Keratinocyte (primary cell): ENCODE measurements at regions not wholly inside any gene's neighbourhood (a gene's known extent, or its start where the extent isn't known, plus 50 kb on each side); places are given as distances from the start of the nearest gene placed in this dataset.

ENCODE experiments used
- DNase-seq: peaks from one replicate; pipeline ENCODE4 v3.0.0-alpha.2; 2011; ENCODE audit warnings: low read depth, missing footprints, low spot score
- FAIRE-seq: peaks from 2 replicates; lab custom pipeline; 2011; peaks lifted over from hg19 to GRCh38; lab: Jason Lieb, UNC
- H2AFZ ChIP-seq: 2 replicates; pipeline ENCODE4 v1.6.0; 2012; ENCODE audit warnings: low read length, control low read depth, inconsistent platforms; ENCODE audit not compliant: control insufficient read depth
- H3K27ac ChIP-seq: 2 replicates; pipeline ENCODE4 v1.5.1; 2011; ENCODE audit warnings: low read length; ENCODE audit not compliant: control insufficient read depth, insufficient read depth
- H3K27me3 ChIP-seq: 3 replicates; pipeline ENCODE4 v1.6.0; 2011; ENCODE audit warnings: low read length; ENCODE audit not compliant: control insufficient read depth, insufficient read depth; ENCODE audit errors: extremely low read depth
- H3K36me3 ChIP-seq, 2 experiments: 2 replicates in 1 of 2; 3 replicates in 1 of 2; pipeline ENCODE4 v1.5.1; 2011; ENCODE audit warnings: low read length in 2 of 2, mild to moderate bottlenecking in 1 of 2; ENCODE audit not compliant: control insufficient read depth in 2 of 2, insufficient read depth in 2 of 2; ENCODE audit errors: extremely low read depth in 1 of 2
- H3K4me1 ChIP-seq: 3 replicates; pipeline ENCODE4 v1.5.1; 2011; ENCODE audit warnings: low read length; ENCODE audit not compliant: control insufficient read depth, insufficient read depth; ENCODE audit errors: extremely low read depth
- H3K4me2 ChIP-seq: 3 replicates; pipeline ENCODE4 v1.6.0; 2011; ENCODE audit warnings: low read depth, low read length; ENCODE audit not compliant: control insufficient read depth, insufficient read depth; ENCODE audit errors: extremely low read depth
- H3K4me3 ChIP-seq, 3 experiments: fragments of 200-600 bp in 1 of 3; sonication (generic) in 1 of 3; 2 replicates in 2 of 3; 3 replicates in 1 of 3; pipeline ENCODE4 v1.5.1; 2011 to 2016; ENCODE audit warnings: low read length in 3 of 3, mild to moderate bottlenecking in 3 of 3, control low read depth in 2 of 3, inconsistent platforms in 1 of 3, low read depth in 1 of 3, mixed read lengths in 1 of 3, mixed run types in 1 of 3, moderate library complexity in 1 of 3; ENCODE audit not compliant: control insufficient read depth in 2 of 3, insufficient read depth in 2 of 3; ENCODE audit errors: extremely low read depth in 1 of 3
- H3K79me2 ChIP-seq: 2 replicates; pipeline ENCODE4 v1.6.0; 2012; ENCODE audit warnings: low read length; ENCODE audit not compliant: control insufficient read depth, insufficient read depth
- H3K9ac ChIP-seq: 3 replicates; pipeline ENCODE4 v1.6.0; 2011; ENCODE audit warnings: low read length; ENCODE audit not compliant: control insufficient read depth, insufficient read depth; ENCODE audit errors: extremely low read depth
- H3K9me1 ChIP-seq: 3 replicates; pipeline ENCODE4 v1.6.0; 2011; ENCODE audit warnings: low read length; ENCODE audit not compliant: control insufficient read depth, insufficient read depth; ENCODE audit errors: extremely low read depth
- H3K9me3 ChIP-seq: 2 replicates; pipeline ENCODE4 v1.5.1; 2012; ENCODE audit warnings: low read depth, low read length; ENCODE audit not compliant: control insufficient read depth
- H4K20me1 ChIP-seq: 3 replicates; pipeline ENCODE4 v1.6.0; 2011; ENCODE audit warnings: low read length; ENCODE audit not compliant: control insufficient read depth, insufficient read depth; ENCODE audit errors: extremely low read depth
- EZH2 ChIP-seq: IDR thresholded peaks from one replicate; pipeline ENCODE4 v1.6.1; 2012; ENCODE audit warnings: inconsistent platforms, mild to moderate bottlenecking, low read length, moderate library complexity
- dilution Hi-C: fragments of 300-500 bp; cut with MboI; formaldehyde crosslinking; loops from one replicate; pipeline ENCODE4 v1.7.0; 2020; ENCODE audit warnings: low sequenced_read_pairs; ENCODE audit not compliant: extremely low pct_ligation_motif_present
- TF ChIP-seq, protein P1 (sequence below), 3 experiments: IDR thresholded peaks in 1 of 3; conservative IDR thresholded peaks in 1 of 3; optimal IDR thresholded peaks in 1 of 3; 2 replicates in 2 of 3; 3 replicates in 1 of 3; pipeline versions ENCODE3 to v1.5.1; 2011; ENCODE audit warnings: low read length in 3 of 3, mild to moderate bottlenecking in 3 of 3, moderate library complexity in 2 of 3, control low read depth in 1 of 3, inconsistent platforms in 1 of 3; ENCODE audit not compliant: insufficient read depth in 2 of 3; ENCODE audit errors: extremely low read depth in 1 of 3

DNA sequence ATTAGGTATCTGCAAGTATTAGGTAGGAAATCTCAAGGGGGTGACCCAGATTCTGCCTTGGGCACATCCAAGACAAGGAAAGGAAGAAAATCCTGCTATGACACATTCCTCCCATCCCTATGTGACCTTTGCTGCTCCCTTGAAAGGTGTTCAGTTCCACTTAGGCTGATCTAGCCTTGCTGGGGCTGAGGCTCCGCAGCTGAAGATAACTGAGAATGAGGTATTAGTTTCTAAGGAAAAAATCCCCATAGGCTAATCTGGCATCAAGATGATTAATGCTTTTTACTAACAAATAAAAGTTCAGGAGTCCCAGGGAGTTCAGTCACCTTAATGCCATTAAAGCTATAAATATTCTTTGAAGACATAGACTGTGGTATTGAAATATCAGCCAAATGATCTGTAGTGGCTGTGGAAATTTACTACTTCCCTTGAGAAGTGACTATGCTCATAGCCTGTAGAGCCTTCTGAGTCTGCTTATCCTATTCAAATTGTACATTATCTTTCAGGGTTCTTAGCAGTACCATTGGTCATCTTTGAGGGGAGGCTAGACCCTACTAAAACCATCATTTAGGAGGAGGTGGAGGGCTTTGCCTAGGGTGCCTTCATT, 239.9 kb upstream of the RAG2 start:
- Histone ChIP-seq H3K27me3 (no peaks in the 10 kb centered on the region), H3K9me1 (no peaks in the 10 kb centered on the region), H2AFZ (no peak overlapping the region), H3K36me3 (no peaks in the 10 kb centered on the region), H3K9ac (no peak overlapping the region), H3K4me3 (no peak overlapping the region), H3K79me2 (no peaks in the 10 kb centered on the region), H4K20me1 (no peaks in the 10 kb centered on the region), H3K27ac (no peak overlapping the region), H3K4me2 (no peak overlapping the region), H3K4me1 (no peaks in the 10 kb centered on the region), H3K9me3 (no peaks in the 10 kb centered on the region)
- dilution Hi-C loops, result no loop called here
- DNase-seq, result no peak
- FAIRE-seq, result no peak
- TF ChIP-seq, protein P1, sequence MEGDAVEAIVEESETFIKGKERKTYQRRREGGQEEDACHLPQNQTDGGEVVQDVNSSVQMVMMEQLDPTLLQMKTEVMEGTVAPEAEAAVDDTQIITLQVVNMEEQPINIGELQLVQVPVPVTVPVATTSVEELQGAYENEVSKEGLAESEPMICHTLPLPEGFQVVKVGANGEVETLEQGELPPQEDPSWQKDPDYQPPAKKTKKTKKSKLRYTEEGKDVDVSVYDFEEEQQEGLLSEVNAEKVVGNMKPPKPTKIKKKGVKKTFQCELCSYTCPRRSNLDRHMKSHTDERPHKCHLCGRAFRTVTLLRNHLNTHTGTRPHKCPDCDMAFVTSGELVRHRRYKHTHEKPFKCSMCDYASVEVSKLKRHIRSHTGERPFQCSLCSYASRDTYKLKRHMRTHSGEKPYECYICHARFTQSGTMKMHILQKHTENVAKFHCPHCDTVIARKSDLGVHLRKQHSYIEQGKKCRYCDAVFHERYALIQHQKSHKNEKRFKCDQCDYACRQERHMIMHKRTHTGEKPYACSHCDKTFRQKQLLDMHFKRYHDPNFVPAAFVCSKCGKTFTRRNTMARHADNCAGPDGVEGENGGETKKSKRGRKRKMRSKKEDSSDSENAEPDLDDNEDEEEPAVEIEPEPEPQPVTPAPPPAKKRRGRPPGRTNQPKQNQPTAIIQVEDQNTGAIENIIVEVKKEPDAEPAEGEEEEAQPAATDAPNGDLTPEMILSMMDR (optimal IDR thresholded peaks at IDR 0.05 in 1 of 3, IDR thresholded peaks at IDR 0.05 in 1 of 3, conservative IDR thresholded peaks at IDR 0.05 in 1 of 3; ENCODE audit: extremely low read depth in 1 of 3, insufficient read depth in 2 of 3, low read length in 3 of 3), result no peak
- no peak for TF ChIP-seq EZH2

DNA sequence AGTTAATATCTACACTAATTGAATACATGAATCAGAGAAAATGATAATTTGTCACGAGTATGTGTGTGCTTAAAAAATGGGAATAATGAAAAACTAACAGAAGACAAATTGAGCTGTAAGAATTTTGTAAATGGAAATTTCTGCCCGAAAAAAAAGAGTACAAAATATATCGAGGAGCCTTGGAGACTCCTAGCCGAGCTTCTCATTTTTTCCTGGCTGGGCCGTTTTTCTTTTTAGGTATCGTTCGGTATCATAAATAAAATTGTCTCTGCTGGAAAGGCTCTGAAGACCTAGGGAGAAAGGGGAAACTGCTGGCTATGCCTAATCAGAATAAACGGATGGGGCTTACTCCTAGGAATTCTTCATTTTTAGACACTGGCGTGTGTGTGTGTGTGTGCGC, 227.2 kb upstream of the RAG2 start:
- H3K4me1 ChIP-seq, result no peaks in the 10 kb centered on the region
- no peaks in the 10 kb centered on the region for H4K20me1 ChIP-seq
- no peak overlapping the region for H3K4me2 ChIP-seq
- H3K27me3 ChIP-seq, result no peaks in the 10 kb centered on the region
- dilution Hi-C loops, result no loop called here
- H3K36me3 ChIP-seq, result no peaks in the 10 kb centered on the region
- H3K27ac ChIP-seq, result no peak overlapping the region
- no peaks in the 10 kb centered on the region for H3K9me1 ChIP-seq
- DNase-seq (no peak), FAIRE-seq (no peak)
- no peak overlapping the region for H3K9ac ChIP-seq
- H2AFZ ChIP-seq, result no peak overlapping the region
- H3K9me3 ChIP-seq, result no peaks in the 10 kb centered on the region
- TF ChIP-seq EZH2, result no peak
- TF ChIP-seq, protein P1 (optimal IDR thresholded peaks at IDR 0.05 in 1 of 3, IDR thresholded peaks at IDR 0.05 in 1 of 3, conservative IDR thresholded peaks at IDR 0.05 in 1 of 3; ENCODE audit: extremely low read depth in 1 of 3, insufficient read depth in 2 of 3, low read length in 3 of 3), result no peak
- H3K79me2 ChIP-seq, result no peaks in the 10 kb centered on the region
- H3K4me3 ChIP-seq, result no peak overlapping the region
